VCaP (cell line): ENCODE measurements at regions not wholly inside any gene's neighbourhood (a gene's known extent, or its start where the extent isn't known, plus 50 kb on each side); places are given as distances from the start of the nearest gene placed in this dataset.

Experiments used
- H3K27ac ChIP-seq: fragments of 450-650 bp; 2 replicates; pipeline ENCODE4 v1.5.1; 2017
- CTCF ChIP-seq: fragments of 450-650 bp; conservative IDR thresholded peaks from 2 replicates; pipeline ENCODE4 v1.5.1; 2017; ENCODE audit warnings: mild to moderate bottlenecking, moderate library complexity

GRCh38 chr3:137820366-137820765, 56.3 kb downstream of the SOX14 start:
- H3K27ac ChIP-seq = no peak overlapping the region
- no peak for TF ChIP-seq CTCF

GRCh38 chr3:137835096-137835495, 71.0 kb downstream of the SOX14 start:
- H3K27ac ChIP-seq = no peak overlapping the region
- no peak for TF ChIP-seq CTCF

- TF ChIP-seq CTCF = no peak
- no peak overlapping the region for H3K27ac ChIP-seq
Measured at GRCh38 chr3:137845194-137845593, 81.1 kb downstream of the SOX14 start.

- TF ChIP-seq CTCF = no peak
- H3K27ac ChIP-seq = no peak overlapping the region
Measured at GRCh38 chr3:137845666-137846065, 81.6 kb downstream of the SOX14 start.

- H3K27ac ChIP-seq = no peak overlapping the region
- no peak for TF ChIP-seq CTCF
Measured at GRCh38 chr3:137852391-137852830, 88.3 kb downstream of the SOX14 start.

- no peak overlapping the region for H3K27ac ChIP-seq
- no peak for TF ChIP-seq CTCF
Measured at GRCh38 chr3:137854533-137855261, 90.6 kb downstream of the SOX14 start.

- no peak for TF ChIP-seq CTCF
- H3K27ac ChIP-seq = no peak overlapping the region
Measured at GRCh38 chr3:137866001-137866400, 101.9 kb downstream of the SOX14 start.
